ENCODE measurements at regions not wholly inside any gene's neighbourhood (a gene's known extent, or its start where the extent isn't known, plus 50 kb on each side); places are given as distances from the start of the nearest gene placed in this dataset.

DNA sequence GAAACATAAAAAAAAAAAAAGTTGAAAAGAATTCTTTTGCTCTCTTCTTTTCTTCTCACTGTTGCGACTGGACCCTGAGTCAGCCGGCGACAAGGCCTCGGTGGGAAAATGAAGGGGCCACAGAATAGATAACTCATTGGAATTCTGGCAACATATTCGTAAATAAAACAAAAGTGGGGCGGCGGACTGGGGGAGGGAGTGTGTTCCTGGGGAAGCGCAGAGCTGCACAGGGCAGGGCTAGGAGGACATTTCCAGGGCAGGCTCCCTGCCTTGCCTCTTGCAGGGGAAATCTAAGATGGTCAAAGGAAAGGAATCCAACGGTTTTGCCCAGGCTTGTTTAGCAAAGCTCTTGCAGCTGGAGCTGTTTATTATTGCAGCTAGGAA is 1042.8 kb upstream of the NR2F2 start:
- TF ChIP-seq, protein P1, sequence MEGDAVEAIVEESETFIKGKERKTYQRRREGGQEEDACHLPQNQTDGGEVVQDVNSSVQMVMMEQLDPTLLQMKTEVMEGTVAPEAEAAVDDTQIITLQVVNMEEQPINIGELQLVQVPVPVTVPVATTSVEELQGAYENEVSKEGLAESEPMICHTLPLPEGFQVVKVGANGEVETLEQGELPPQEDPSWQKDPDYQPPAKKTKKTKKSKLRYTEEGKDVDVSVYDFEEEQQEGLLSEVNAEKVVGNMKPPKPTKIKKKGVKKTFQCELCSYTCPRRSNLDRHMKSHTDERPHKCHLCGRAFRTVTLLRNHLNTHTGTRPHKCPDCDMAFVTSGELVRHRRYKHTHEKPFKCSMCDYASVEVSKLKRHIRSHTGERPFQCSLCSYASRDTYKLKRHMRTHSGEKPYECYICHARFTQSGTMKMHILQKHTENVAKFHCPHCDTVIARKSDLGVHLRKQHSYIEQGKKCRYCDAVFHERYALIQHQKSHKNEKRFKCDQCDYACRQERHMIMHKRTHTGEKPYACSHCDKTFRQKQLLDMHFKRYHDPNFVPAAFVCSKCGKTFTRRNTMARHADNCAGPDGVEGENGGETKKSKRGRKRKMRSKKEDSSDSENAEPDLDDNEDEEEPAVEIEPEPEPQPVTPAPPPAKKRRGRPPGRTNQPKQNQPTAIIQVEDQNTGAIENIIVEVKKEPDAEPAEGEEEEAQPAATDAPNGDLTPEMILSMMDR (IDR thresholded peaks at IDR 0.05): no peak
- no peak for TF ChIP-seq RAD21 (IDR thresholded peaks at IDR 0.05; ENCODE audit: low read length)
- no peak for TF ChIP-seq FOXM1 (IDR thresholded peaks at IDR 0.05; ENCODE audit: low read depth)
- TF ChIP-seq TCF12 (IDR thresholded peaks at IDR 0.05): no peak
- no peak for TF ChIP-seq CHD2 (IDR thresholded peaks at IDR 0.05; ENCODE audit: low read length, partially characterized antibody)
- no peak for TF ChIP-seq SIN3A (IDR thresholded peaks at IDR 0.05; ENCODE audit: borderline replicate concordance, low read depth, low read length)
- TF ChIP-seq, protein P2, sequence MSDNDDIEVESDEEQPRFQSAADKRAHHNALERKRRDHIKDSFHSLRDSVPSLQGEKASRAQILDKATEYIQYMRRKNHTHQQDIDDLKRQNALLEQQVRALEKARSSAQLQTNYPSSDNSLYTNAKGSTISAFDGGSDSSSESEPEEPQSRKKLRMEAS (IDR thresholded peaks at IDR 0.05; ENCODE audit: low read depth): no peak
- TF ChIP-seq FOXJ3 (CRISPR knock-in tag; IDR thresholded peaks at IDR 0.05): no peak
- TF ChIP-seq EZH2phosphoT487 (IDR thresholded peaks at IDR 0.05; ENCODE audit: borderline replicate concordance, low read depth): no peak
- no peak for TF ChIP-seq GABPA (IDR thresholded peaks at IDR 0.05; ENCODE audit: low read depth)
- TF ChIP-seq, protein P3, sequence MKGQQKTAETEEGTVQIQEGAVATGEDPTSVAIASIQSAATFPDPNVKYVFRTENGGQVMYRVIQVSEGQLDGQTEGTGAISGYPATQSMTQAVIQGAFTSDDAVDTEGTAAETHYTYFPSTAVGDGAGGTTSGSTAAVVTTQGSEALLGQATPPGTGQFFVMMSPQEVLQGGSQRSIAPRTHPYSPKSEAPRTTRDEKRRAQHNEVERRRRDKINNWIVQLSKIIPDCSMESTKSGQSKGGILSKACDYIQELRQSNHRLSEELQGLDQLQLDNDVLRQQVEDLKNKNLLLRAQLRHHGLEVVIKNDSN (IDR thresholded peaks at IDR 0.05; ENCODE audit: borderline replicate concordance, low read depth): no peak
- TF ChIP-seq EP300 (IDR thresholded peaks at IDR 0.05; ENCODE audit: borderline replicate concordance in 1 of 2, low read depth in 1 of 2, low read length in 1 of 2): no peak
- TF ChIP-seq RCOR1 (IDR thresholded peaks at IDR 0.05; ENCODE audit: low read length): no peak
